ENCODE measurements at regions not wholly inside any gene's neighbourhood (a gene's known extent, or its start where the extent isn't known, plus 50 kb on each side); places are given as distances from the start of the nearest gene placed in this dataset.
"Not testable (repeated sequence)": the region's sequence is repeated elsewhere in the genome, so short reads cannot be mapped to it uniquely, and the experiment has no call there.

DNA sequence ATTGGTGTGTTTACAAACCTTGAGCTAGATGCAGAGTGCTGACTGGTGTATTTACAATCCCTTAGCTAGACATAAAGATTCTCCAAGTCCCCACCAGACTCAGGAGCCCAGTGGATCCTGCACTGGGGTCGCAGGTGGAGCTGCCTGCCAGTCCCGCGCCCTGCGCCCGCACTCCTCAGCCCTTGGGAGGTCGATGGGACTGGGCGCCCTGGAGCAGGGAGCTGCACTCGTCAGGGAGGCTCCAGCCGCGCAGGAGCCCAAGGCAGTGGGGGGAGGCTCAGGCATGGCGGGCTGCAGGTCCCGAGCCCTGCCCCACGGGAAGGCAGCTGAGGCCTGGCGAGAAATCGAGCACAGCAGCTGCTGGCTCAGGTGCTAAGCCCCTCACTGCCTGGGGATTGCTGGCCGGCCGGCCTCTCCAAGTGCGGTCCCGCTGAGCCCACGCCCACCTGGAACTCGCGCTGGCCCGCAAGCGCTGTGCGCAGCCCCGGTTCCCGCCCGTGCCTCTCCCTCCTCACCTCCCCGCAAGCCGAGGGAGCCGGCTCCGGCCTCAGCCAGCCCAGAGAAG, 105.0 kb downstream of the DDX1 start:
- TF ChIP-seq, protein P1, sequence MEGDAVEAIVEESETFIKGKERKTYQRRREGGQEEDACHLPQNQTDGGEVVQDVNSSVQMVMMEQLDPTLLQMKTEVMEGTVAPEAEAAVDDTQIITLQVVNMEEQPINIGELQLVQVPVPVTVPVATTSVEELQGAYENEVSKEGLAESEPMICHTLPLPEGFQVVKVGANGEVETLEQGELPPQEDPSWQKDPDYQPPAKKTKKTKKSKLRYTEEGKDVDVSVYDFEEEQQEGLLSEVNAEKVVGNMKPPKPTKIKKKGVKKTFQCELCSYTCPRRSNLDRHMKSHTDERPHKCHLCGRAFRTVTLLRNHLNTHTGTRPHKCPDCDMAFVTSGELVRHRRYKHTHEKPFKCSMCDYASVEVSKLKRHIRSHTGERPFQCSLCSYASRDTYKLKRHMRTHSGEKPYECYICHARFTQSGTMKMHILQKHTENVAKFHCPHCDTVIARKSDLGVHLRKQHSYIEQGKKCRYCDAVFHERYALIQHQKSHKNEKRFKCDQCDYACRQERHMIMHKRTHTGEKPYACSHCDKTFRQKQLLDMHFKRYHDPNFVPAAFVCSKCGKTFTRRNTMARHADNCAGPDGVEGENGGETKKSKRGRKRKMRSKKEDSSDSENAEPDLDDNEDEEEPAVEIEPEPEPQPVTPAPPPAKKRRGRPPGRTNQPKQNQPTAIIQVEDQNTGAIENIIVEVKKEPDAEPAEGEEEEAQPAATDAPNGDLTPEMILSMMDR (IDR thresholded peaks at IDR 0.05), result not testable (repeated sequence)
- not testable (repeated sequence) for TF ChIP-seq POLR2AphosphoS5, TCF7L2 (IDR thresholded peaks at IDR 0.05; ENCODE audit: low read depth, low read length)
- TF ChIP-seq, protein P2, sequence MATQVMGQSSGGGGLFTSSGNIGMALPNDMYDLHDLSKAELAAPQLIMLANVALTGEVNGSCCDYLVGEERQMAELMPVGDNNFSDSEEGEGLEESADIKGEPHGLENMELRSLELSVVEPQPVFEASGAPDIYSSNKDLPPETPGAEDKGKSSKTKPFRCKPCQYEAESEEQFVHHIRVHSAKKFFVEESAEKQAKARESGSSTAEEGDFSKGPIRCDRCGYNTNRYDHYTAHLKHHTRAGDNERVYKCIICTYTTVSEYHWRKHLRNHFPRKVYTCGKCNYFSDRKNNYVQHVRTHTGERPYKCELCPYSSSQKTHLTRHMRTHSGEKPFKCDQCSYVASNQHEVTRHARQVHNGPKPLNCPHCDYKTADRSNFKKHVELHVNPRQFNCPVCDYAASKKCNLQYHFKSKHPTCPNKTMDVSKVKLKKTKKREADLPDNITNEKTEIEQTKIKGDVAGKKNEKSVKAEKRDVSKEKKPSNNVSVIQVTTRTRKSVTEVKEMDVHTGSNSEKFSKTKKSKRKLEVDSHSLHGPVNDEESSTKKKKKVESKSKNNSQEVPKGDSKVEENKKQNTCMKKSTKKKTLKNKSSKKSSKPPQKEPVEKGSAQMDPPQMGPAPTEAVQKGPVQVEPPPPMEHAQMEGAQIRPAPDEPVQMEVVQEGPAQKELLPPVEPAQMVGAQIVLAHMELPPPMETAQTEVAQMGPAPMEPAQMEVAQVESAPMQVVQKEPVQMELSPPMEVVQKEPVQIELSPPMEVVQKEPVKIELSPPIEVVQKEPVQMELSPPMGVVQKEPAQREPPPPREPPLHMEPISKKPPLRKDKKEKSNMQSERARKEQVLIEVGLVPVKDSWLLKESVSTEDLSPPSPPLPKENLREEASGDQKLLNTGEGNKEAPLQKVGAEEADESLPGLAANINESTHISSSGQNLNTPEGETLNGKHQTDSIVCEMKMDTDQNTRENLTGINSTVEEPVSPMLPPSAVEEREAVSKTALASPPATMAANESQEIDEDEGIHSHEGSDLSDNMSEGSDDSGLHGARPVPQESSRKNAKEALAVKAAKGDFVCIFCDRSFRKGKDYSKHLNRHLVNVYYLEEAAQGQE (IDR thresholded peaks at IDR 0.05; ENCODE audit: insufficient read depth in 1 of 2, low read depth in 2 of 2, low read length in 1 of 2), result not testable (repeated sequence)
